ENCODE measurements at regions not wholly inside any gene's neighbourhood (a gene's known extent, or its start where the extent isn't known, plus 50 kb on each side); places are given as distances from the start of the nearest gene placed in this dataset.
"Not testable (repeated sequence)": the region's sequence is repeated elsewhere in the genome, so short reads cannot be mapped to it uniquely, and the experiment has no call there.

DNA sequence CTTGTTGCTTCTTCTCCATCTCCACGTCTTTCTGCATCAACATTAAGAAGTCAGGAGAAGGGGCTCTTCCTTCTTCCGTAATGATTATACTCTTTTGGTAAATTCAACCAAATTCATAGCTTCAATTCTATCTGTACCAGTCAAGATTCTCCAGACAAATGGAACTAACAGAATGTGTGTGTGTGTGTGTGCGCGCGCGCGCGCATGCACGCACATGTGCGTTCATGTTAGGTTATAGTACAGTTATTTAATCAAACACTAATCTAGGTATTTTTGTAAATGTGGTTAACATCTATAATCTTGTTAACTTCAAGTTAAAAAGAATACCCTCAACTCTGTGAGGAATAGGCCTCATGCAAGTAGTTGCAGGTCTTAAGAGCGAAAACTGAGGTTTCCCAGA is 150.3 kb upstream of the TAS2R1 start:
- Histone ChIP-seq H3K4me3 (no peak overlapping the region), H3K9ac (no peak overlapping the region), H3K27ac (no peak overlapping the region), H3K27me3 (no peaks in the 10 kb centered on the region), H3K4me1 (no peaks in the 10 kb centered on the region), H3K9me3 (peaks cover 36% of the 10 kb centered on the region; the same call in 1 of the 2 replicates), H3K4me2 (no peak overlapping the region), H3K36me3 (no peaks in the 10 kb centered on the region), H4K20me1 (no peaks in the 10 kb centered on the region)
- no peak for TF ChIP-seq Cebpa-rat (IDR thresholded peaks at IDR 0.05)

DNA sequence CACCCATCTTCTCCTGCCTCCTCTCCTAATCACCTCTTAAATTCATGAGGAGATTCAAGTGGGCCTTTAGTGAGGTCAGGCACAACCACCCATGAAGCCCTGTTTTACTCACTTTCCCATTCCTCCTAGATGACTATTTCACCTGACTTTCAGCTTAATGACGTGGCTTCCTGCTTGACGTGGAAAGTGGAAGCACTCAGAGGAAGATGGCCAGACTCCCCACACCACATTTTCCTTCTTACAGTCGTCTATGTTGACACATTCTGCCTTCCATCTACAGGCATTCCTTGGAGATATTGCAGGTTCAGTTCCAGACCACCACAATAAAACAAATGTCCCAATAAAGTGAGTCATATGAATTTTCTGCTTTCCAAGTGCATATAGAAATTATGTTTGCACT is 146.4 kb upstream of the TAS2R1 start:
- H3K9ac ChIP-seq, result no peak overlapping the region
- H3K9me3 ChIP-seq, result peaks cover 35% of the 10 kb centered on the region; the same call in 1 of the 2 replicates

DNA sequence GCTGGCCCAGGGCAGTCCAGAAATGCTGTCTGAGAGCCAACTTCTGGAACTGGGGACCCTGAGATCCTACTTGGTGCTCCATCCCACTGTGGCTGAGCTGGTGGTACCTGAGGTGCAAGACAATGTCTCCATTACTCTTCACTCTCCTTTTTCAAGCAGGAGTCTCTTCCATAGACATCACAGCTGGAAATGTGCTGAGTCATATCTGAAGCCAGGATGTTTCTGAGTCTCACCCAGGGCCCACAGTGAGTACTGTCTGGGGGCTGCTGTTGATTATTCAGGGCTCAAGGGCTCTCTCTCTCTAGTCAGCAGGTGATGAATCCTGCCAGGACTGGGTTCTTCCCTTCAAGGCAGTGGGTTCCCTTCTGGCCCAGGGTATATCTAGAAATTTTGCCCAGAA is 145.2 kb upstream of the TAS2R1 start:
- Histone ChIP-seq H3K9ac (no peak overlapping the region), H3K9me3 (peaks cover 23% of the 10 kb centered on the region; the same call in 1 of the 2 replicates), H3K27ac (no peak overlapping the region), H3K27me3 (no peaks in the 10 kb centered on the region), H3K36me3 (no peaks in the 10 kb centered on the region), H3K4me2 (no peak overlapping the region), H3K4me3 (no peak overlapping the region), H4K20me1 (no peaks in the 10 kb centered on the region), H3K4me1 (no peaks in the 10 kb centered on the region)
- TF ChIP-seq Cebpa-rat (IDR thresholded peaks at IDR 0.05), result no peak

More for the DNA sequence above, 146.4 kb upstream of the TAS2R1 start:
- no peak overlapping the region for H3K27ac ChIP-seq
- H3K27me3 ChIP-seq, result no peaks in the 10 kb centered on the region
- no peak overlapping the region for H3K4me3 ChIP-seq
- H3K4me2 ChIP-seq, result no peak overlapping the region
- no peaks in the 10 kb centered on the region for H3K36me3 ChIP-seq
- H4K20me1 ChIP-seq, result no peaks in the 10 kb centered on the region
- no peak for TF ChIP-seq Cebpa-rat (IDR thresholded peaks at IDR 0.05)
- H3K4me1 ChIP-seq, result no peaks in the 10 kb centered on the region

DNA sequence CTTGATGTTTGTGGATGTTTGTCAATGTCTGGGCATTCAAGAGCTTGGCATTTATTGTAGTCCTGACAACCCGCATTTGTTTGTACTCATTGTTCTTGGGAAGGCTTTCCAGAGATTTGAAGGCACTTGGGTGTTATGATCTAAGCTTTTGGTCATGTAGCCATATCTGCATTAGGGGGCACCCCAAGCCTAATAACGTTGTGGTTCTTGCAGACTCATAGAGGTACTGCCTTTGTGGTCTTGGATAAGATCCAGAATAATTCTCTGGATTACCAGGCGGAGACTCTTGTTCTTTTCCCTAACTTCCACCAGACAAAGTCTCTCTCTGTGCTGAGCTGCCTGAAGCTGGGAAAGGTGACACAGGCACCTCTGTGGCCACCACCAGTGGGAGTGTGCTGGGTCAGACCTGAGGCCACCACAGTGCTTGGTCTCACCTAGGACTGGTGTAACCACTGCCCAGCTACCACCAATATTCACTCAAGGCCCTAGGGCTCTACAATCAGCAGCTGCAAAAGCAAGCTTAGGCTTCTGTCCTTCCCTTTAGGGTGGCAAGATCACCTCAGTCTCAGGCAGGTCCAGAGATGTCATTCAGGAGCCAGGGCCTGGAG is 144.4 kb upstream of the TAS2R1 start:
- H3K9ac ChIP-seq, result no peak overlapping the region
- no peak overlapping the region for H3K4me3 ChIP-seq
- no peaks in the 10 kb centered on the region for H4K20me1 ChIP-seq
- H3K9me3 ChIP-seq, result 0 out of 2 replicates have a peak, but pooled peaks cover 16% of the 10 kb centered on the region
- no peaks in the 10 kb centered on the region for H3K4me1 ChIP-seq
- no peaks in the 10 kb centered on the region for H3K27me3 ChIP-seq
- no peak overlapping the region for H3K4me2 ChIP-seq
- no peak overlapping the region for H3K27ac ChIP-seq
- no peaks in the 10 kb centered on the region for H3K36me3 ChIP-seq
- TF ChIP-seq Cebpa-rat (IDR thresholded peaks at IDR 0.05), result no peak

DNA sequence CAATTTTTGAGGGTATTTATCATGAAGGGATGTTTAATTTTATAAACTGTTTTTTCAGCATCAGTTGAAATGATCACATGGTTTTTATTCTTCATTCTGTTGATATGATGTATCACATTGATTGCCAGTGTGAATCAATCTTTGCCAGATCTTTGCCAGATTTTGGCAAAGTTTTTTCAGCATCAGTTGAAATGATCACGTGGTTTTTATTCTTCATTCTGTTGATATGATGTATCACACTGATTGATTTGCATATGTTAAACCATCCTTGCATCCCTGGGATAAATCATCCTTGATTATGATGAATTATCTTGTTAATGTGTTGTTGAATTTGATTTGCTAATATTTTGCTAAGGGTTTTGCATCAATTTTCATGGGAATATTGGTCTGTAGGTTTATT is 140.9 kb upstream of the TAS2R1 start:
- Histone ChIP-seq H3K27me3 (no peaks in the 10 kb centered on the region), H3K27ac (no peak overlapping the region), H3K4me1 (no peaks in the 10 kb centered on the region), H3K9me3 (no peaks in the 10 kb centered on the region), H4K20me1 (no peaks in the 10 kb centered on the region), H3K36me3 (no peaks in the 10 kb centered on the region), H3K9ac (no peak overlapping the region), H3K4me3 (no peak overlapping the region), H3K4me2 (no peak overlapping the region)
- TF ChIP-seq Cebpa-rat (IDR thresholded peaks at IDR 0.05), result no peak

DNA sequence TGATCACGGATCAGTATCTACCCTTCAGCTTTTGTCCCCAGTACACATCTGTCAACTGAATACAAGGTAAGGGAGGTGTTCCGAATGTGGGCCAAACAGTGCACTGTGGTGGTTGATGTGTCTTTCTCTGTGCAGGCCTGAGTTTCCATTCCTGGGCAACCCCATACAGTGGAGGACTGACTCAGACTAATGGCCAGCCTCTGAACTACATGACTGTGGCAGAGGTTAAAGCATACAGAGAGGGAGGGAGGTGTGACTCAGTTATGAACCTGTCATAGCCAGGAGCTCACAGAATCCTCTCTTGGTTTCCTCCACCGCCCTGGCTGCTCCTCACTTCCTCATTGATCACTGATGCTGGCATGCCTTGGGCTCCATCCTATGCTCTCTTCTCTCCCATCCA is 136.4 kb upstream of the TAS2R1 start:
- no peaks in the 10 kb centered on the region for H3K36me3 ChIP-seq
- H4K20me1 ChIP-seq, result no peaks in the 10 kb centered on the region
- no peak overlapping the region for H3K4me2 ChIP-seq
- no peaks in the 10 kb centered on the region for H3K27me3 ChIP-seq
- no peaks in the 10 kb centered on the region for H3K9me3 ChIP-seq
- H3K9ac ChIP-seq, result no peak overlapping the region
- H3K4me3 ChIP-seq, result no peak overlapping the region
- H3K27ac ChIP-seq, result no peak overlapping the region
- no peaks in the 10 kb centered on the region for H3K4me1 ChIP-seq
- TF ChIP-seq Cebpa-rat (IDR thresholded peaks at IDR 0.05), result no peak

DNA sequence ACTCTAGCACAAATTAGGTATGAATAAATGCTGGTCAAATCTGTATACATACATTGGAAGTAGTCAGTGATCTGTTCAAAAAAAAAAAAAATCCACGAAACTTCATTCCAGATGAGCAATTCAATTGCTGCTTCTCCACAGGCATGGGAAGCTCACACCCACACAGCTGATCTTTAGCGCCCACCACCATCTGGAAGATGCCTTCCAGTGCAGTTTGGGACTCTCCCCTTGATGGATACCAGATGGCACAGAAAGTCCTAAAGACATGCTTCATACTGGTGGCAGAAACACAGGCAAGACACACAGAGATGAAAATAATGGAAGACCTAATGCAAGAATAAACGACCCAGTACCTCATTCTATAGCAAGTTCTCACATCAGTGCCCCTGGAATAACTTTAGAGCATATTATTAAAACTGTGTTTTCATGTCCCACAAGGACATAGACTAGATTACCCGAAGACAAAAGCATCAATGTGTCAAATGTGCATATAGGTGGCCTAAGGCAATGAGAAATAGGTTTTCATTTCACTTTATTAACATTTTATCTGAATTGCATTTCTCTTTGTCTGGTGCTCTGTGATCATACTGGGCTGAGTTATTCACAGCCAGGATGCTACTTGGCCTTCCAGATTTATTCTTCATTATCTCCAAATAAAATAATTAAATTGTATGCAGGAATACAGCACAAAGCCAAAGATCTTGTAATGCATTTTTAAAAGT is 135.4 kb upstream of the TAS2R1 start:
- Histone ChIP-seq H3K9me3 (no peaks in the 10 kb centered on the region), H3K4me1 (no peaks in the 10 kb centered on the region), H3K27ac (no peak overlapping the region), H3K36me3 (no peaks in the 10 kb centered on the region), H3K9ac (no peak overlapping the region), H3K4me3 (no peak overlapping the region), H4K20me1 (no peaks in the 10 kb centered on the region), H3K4me2 (no peak overlapping the region), H3K27me3 (no peaks in the 10 kb centered on the region)
- no peak for TF ChIP-seq Cebpa-rat (IDR thresholded peaks at IDR 0.05)

DNA sequence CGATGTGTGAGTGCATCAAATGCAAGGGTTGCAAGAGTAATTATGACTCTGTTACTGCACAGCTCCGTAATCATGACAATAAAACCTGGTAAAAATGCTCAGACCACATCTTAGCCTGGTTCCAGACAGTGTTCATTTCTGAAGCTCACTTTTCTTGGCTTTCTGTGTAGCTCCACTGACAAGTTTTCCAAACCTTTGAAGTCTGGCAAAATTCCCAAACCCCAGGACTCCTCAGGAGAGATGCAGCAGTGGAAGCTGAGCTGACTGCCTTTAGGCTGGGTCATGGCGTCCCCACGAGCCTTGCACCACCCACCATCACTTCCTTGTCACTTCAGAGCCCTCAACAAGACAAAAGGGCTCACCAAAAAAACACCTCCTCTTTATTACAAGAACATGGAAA is 131.6 kb upstream of the TAS2R1 start:
- no peak overlapping the region for H3K27ac ChIP-seq
- no peak overlapping the region for H3K4me2 ChIP-seq
- no peaks in the 10 kb centered on the region for H3K36me3 ChIP-seq
- H3K9me3 ChIP-seq, result no peaks in the 10 kb centered on the region
- no peak overlapping the region for H3K9ac ChIP-seq
- no peaks in the 10 kb centered on the region for H3K27me3 ChIP-seq
- no peak overlapping the region for H3K4me3 ChIP-seq
- no peaks in the 10 kb centered on the region for H3K4me1 ChIP-seq
- H4K20me1 ChIP-seq, result no peaks in the 10 kb centered on the region
- no peak for TF ChIP-seq Cebpa-rat (IDR thresholded peaks at IDR 0.05)

DNA sequence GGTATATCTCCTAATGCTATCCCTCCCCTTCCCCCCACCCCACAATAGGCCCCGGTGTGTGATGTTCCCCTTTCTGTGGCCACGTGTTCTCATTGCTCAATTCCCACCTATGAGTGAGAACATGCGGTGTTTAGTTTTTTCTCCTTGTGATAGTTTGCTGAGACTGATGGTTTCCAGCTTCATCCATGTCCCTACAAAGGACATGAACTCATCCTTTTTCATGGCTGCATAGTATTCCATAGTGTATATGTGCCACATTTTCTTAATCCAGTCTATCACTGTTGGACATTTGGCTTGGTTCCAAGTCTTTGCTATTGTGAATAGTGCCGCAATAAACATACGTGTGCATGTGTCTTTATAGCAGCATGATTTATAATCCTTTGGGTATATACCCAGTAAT is 122.5 kb upstream of the TAS2R1 start:
- not testable (repeated sequence) for H3K9ac ChIP-seq, H3K36me3 ChIP-seq, H3K4me2 ChIP-seq, H4K20me1 ChIP-seq, H3K27me3 ChIP-seq, H3K4me3 ChIP-seq, H3K27ac ChIP-seq, H3K9me3 ChIP-seq, H3K4me1 ChIP-seq

DNA sequence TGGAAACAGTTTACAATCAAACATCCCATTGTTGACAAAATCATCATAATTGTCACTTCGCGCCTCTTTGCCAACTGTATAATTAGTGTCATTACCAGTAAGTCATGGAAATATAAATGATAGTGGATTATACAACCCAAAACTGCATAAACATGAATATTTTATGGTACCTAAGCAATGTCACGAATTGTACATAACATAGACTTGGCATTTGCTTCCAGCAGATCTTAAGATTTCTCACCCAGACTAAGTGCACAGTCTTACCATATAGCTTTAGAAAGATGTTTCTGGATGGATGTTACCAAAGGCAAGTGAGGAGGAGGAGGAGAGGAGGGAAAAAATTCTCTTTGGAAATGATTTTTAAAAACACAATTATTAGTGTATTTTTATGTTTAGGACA is 113.4 kb upstream of the TAS2R1 start:
- H3K27ac ChIP-seq, result no peak overlapping the region
- H3K4me2 ChIP-seq, result no peak overlapping the region
- no peak overlapping the region for H3K4me3 ChIP-seq
- H3K9ac ChIP-seq, result no peak overlapping the region
- H3K36me3 ChIP-seq, result no peaks in the 10 kb centered on the region
- H3K9me3 ChIP-seq, result no peaks in the 10 kb centered on the region
- H3K4me1 ChIP-seq, result no peaks in the 10 kb centered on the region
- no peak for TF ChIP-seq Cebpa-rat (IDR thresholded peaks at IDR 0.05)
- H4K20me1 ChIP-seq, result no peaks in the 10 kb centered on the region
- no peaks in the 10 kb centered on the region for H3K27me3 ChIP-seq
